Activated CD4-positive, alpha-beta memory T cell treated with anti-CD3 and anti-CD28 coated beads, Interleukin-2, amount 10 ng/mL, durations not matched to agents 7 days and 5 days (primary cell): ENCODE measurements at regions not wholly inside any gene's neighbourhood (a gene's known extent, or its start where the extent isn't known, plus 50 kb on each side); places are given as distances from the start of the nearest gene placed in this dataset.

ENCODE experiments used
- CTCF ChIA-PET: fragments of 350-600 bp; sonication (Branson Sonifier 250); formaldehyde crosslinking; loops from one replicate; lab custom pipeline; 2021; ENCODE audit warnings: antibody characterized with exemption, inconsistent platforms; lab: Charles Lee
- POLR2A ChIA-PET: fragments of 350-600 bp; sonication (Branson Sonifier 250); formaldehyde crosslinking; loops from one replicate; lab custom pipeline; 2021; ENCODE audit warnings: antibody characterized with exemption; lab: Charles Lee
- DNase-seq: peaks from one replicate; pipeline ENCODE4 v3.0.0-alpha.2; 2020
- H3K27ac Mint-ChIP-seq: one replicate; pipeline ENCODE4 v1.8.0; 2021; ENCODE audit warnings: mild to moderate bottlenecking, mixed read lengths
- H3K27me3 Mint-ChIP-seq: one replicate; pipeline ENCODE4 v1.8.0; 2021; ENCODE audit warnings: mixed read lengths
- H3K36me3 Mint-ChIP-seq: one replicate; pipeline ENCODE4 v1.8.0; 2021; ENCODE audit warnings: low read depth, mixed read lengths
- H3K4me1 Mint-ChIP-seq: one replicate; pipeline ENCODE4 v1.8.0; 2021; ENCODE audit warnings: mixed read lengths
- H3K4me3 Mint-ChIP-seq: one replicate; pipeline ENCODE4 v1.8.0; 2021; ENCODE audit warnings: mild to moderate bottlenecking, mixed read lengths
- H3K9me3 Mint-ChIP-seq: one replicate; pipeline ENCODE4 v1.8.0; 2021; ENCODE audit warnings: mixed read lengths

DNA sequence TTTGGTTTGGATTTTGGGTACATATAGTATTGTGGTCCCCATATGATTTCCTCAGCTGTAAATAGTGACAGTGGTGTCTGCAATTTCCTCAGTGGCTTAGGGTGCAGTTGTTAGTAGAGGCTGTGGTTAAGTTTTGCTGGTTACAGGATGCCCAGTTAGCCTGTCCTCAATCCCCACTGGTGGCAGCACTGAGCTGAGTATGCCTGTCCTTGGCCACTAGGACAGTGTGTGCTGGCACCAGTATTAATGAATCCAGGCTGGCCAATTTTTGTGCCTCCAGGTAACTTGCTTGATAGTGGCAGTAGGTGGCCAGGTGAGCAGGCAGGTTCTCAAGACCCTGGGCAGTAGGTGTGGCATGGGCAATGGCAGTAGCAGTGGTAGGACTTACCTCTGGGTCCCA is 973.1 kb downstream of the TMEM182 start:
- no peak overlapping the region for H3K4me3 Mint-ChIP-seq
- no peaks in the 10 kb centered on the region for H3K27me3 Mint-ChIP-seq
- H3K36me3 Mint-ChIP-seq, result no peaks in the 10 kb centered on the region
- CTCF ChIA-PET, result no interaction called here
- no peaks in the 10 kb centered on the region for H3K4me1 Mint-ChIP-seq
- no peak overlapping the region for H3K27ac Mint-ChIP-seq
- POLR2A ChIA-PET, result no interaction called here
- H3K9me3 Mint-ChIP-seq, result peaks cover 31% of the 10 kb centered on the region
- DNase-seq, result no peak

DNA sequence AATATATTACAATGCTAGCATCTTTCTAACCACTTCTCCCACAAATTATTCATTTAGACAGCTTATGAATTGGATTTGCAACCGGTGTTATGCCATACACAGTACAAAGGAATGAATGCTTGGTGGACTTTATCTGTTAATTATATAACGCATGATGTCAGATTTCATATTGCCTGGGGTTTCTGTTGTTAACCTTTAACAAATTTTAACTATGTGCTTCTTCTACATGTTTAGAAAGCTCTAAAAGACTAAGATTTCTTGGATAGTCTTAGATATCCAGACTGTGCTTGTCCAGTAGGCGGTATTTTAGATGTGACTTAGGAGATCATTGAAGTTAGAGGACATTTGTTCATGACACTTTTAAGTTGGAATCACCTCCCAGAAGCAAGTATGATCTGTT is 976.3 kb downstream of the TMEM182 start:
- no peak for DNase-seq
- POLR2A ChIA-PET, result no interaction called here
- H3K27me3 Mint-ChIP-seq, result no peaks in the 10 kb centered on the region
- no peak overlapping the region for H3K27ac Mint-ChIP-seq
- H3K4me3 Mint-ChIP-seq, result no peak overlapping the region
- no peaks in the 10 kb centered on the region for H3K36me3 Mint-ChIP-seq
- H3K4me1 Mint-ChIP-seq, result no peaks in the 10 kb centered on the region
- CTCF ChIA-PET, result no interaction called here
- H3K9me3 Mint-ChIP-seq, result peaks cover 25% of the 10 kb centered on the region

DNA sequence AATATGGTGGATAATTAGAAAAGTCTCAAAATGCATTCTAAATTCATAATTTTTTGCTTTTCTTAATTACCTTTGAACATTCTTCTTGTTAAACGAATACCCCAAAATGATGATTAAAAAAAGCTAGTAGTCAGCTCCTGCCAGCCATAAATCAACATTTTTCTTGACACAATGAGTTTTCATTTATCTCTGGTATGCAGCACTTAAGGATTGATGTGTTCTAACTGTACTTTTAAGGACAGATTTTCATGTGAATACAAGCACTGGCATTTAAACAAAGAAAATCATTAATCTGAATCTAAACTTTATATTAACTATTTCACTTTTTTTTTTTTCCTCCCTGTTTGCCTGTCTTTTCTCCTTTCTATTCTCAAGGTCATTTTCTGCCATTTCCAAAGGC is 976.8 kb downstream of the TMEM182 start:
- no peak overlapping the region for H3K4me3 Mint-ChIP-seq
- no peaks in the 10 kb centered on the region for H3K4me1 Mint-ChIP-seq
- no peak overlapping the region for H3K27ac Mint-ChIP-seq
- peaks cover 22% of the 10 kb centered on the region for H3K9me3 Mint-ChIP-seq
- DNase-seq, result no peak
- H3K27me3 Mint-ChIP-seq, result no peaks in the 10 kb centered on the region
- ChIA-PET POLR2A (no interaction called here), CTCF (no interaction called here)
- no peaks in the 10 kb centered on the region for H3K36me3 Mint-ChIP-seq

DNA sequence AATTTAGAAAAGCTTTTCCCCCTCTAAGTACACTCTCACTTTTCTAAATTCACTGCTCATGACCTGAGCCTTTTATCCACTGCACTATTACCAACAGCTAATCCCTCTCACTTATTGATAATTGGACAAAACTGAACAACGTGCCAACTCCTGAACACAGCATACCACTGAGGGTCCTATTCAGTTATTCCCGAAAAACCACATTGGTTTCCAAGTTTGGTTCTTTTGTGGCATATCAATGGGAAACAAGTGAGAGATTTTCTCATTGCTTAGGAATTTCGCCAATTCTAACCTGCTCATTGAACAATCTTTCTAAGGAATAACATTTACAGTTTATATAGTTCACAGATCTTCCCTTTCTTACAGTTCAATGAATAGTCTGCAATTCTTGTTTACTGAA is 977.4 kb downstream of the TMEM182 start:
- H3K9me3 Mint-ChIP-seq, result peaks cover 17% of the 10 kb centered on the region
- no peaks in the 10 kb centered on the region for H3K4me1 Mint-ChIP-seq
- H3K36me3 Mint-ChIP-seq, result no peaks in the 10 kb centered on the region
- no peak for DNase-seq
- CTCF ChIA-PET, result no interaction called here
- no peaks in the 10 kb centered on the region for H3K27me3 Mint-ChIP-seq
- POLR2A ChIA-PET, result no interaction called here
- H3K27ac Mint-ChIP-seq, result no peak overlapping the region
- no peak overlapping the region for H3K4me3 Mint-ChIP-seq

DNA sequence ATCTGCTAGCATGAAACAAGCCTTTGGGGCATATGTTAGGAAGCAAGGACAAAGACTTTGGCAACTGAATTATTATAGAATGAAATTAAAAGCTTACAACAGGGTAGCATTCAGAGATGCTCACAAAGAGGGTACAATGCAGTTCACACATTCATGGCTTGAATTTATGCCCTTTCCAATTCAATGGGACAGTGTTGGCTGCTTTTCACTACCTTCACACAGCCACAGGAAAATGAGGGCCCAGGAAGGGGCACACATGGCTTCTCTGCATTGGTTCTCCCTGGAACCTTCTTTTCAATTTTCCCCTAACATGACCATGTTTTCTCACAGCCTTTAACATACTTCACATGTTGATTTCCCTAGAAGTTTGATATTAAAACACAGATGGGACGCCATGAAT is 978.1 kb downstream of the TMEM182 start:
- ChIA-PET POLR2A (no interaction called here), CTCF (no interaction called here)
- Mint-ChIP-seq H3K27ac (no peak overlapping the region), H3K4me3 (no peak overlapping the region), H3K27me3 (no peaks in the 10 kb centered on the region), H3K4me1 (no peaks in the 10 kb centered on the region), H3K9me3 (peaks cover 11% of the 10 kb centered on the region), H3K36me3 (no peaks in the 10 kb centered on the region)
- no peak for DNase-seq

DNA sequence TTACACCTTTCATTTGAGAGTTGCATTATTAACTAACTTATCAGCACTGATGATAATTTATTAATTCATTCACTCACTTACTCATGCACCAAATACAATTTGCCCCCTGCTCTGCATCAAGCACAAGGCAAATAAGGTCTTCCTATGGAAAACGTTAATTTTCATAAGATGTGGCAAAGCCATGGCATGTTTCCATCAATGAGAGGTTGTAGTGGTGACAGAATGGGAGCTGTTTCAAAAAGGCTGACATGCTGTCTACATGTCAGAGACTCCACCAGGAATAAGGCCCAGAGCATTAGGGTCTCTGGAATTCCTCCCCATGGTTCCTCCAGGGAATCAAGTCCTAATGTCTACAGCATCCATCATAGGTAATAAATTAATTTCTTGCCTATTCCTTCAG is 978.8 kb downstream of the TMEM182 start:
- peaks cover 10% of the 10 kb centered on the region for H3K9me3 Mint-ChIP-seq

DNA sequence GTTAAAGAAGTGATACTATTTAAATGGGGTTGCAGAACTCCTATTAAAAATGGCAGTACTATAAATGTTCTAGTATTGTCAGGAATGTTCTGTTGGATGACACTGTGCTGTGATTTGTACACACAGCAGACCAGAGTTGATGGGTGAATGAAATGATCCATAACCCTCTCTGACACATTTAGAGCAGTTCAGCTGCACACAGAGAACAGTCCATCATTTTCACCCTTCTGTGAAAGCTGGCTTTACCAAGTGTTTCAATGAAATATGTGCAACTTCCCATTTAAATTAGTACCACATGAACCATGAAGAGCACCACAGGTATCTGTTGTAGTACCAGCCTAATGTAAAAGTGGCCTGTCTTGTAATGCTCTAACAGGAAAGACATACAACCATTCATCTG is 981.4 kb downstream of the TMEM182 start:
- H3K27ac Mint-ChIP-seq, result no peak overlapping the region
- H3K27me3 Mint-ChIP-seq, result no peaks in the 10 kb centered on the region
- ChIA-PET POLR2A (no interaction called here), CTCF (no interaction called here)
- H3K36me3 Mint-ChIP-seq, result no peaks in the 10 kb centered on the region
- no peaks in the 10 kb centered on the region for H3K4me1 Mint-ChIP-seq
- H3K9me3 Mint-ChIP-seq, result peaks cover 10% of the 10 kb centered on the region
- no peak for DNase-seq
- H3K4me3 Mint-ChIP-seq, result no peak overlapping the region

More for the DNA sequence above, 978.8 kb downstream of the TMEM182 start:
- no peak overlapping the region for H3K4me3 Mint-ChIP-seq
- no peaks in the 10 kb centered on the region for H3K27me3 Mint-ChIP-seq
- H3K36me3 Mint-ChIP-seq, result no peaks in the 10 kb centered on the region
- ChIA-PET POLR2A (no interaction called here), CTCF (no interaction called here)
- no peak overlapping the region for H3K27ac Mint-ChIP-seq
- no peaks in the 10 kb centered on the region for H3K4me1 Mint-ChIP-seq
- no peak for DNase-seq

DNA sequence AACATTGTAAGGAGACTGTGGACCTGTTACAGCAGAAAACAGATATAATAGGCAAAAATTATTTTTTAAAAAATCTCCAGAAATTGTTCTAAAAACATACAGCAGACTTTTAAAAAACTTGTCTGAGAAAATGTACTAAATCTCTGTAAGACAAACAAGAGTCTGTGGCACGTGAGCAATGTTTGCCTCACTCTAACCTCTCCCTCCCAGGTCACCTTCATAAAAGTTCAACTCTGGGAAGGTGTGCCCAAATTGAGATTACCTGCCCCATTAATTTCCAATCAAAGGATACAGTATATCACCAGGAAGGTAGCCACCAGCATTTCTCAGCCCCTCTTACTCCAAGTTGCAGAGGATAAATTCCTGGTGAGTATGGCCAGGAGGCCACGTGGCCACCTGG is 992.7 kb downstream of the TMEM182 start:
- Mint-ChIP-seq H3K27ac (no peak overlapping the region), H3K27me3 (no peaks in the 10 kb centered on the region), H3K4me1 (no peaks in the 10 kb centered on the region), H3K4me3 (no peak overlapping the region), H3K36me3 (no peaks in the 10 kb centered on the region), H3K9me3 (peaks cover 4% of the 10 kb centered on the region)
- DNase-seq, result no peak
- ChIA-PET POLR2A (no interaction called here), CTCF (no interaction called here)

DNA sequence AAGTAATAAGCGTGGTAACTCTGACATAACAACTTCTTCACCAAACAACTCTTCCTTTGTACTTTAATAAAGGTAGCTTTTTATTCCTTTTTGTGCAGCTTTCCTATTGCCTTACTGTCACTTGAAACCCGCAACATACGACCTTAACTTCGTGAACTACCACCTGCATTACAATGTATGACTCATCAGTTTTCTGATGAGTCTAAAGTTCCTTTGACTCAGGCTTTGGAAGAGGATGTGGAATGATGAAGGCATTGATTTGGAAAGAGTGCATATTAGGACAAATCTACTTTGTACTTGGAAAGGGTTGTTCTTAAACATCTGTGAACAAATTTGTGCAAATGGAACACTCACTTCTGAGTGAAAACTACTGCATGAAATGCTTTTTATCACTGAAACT is 1012.1 kb downstream of the TMEM182 start:
- no peak for DNase-seq
- Mint-ChIP-seq H3K27me3 (no peaks in the 10 kb centered on the region), H3K4me1 (no peaks in the 10 kb centered on the region), H3K4me3 (no peak overlapping the region), H3K36me3 (no peaks in the 10 kb centered on the region), H3K9me3 (peaks cover 22% of the 10 kb centered on the region), H3K27ac (no peak overlapping the region)
- ChIA-PET POLR2A (no interaction called here), CTCF (no interaction called here)

DNA sequence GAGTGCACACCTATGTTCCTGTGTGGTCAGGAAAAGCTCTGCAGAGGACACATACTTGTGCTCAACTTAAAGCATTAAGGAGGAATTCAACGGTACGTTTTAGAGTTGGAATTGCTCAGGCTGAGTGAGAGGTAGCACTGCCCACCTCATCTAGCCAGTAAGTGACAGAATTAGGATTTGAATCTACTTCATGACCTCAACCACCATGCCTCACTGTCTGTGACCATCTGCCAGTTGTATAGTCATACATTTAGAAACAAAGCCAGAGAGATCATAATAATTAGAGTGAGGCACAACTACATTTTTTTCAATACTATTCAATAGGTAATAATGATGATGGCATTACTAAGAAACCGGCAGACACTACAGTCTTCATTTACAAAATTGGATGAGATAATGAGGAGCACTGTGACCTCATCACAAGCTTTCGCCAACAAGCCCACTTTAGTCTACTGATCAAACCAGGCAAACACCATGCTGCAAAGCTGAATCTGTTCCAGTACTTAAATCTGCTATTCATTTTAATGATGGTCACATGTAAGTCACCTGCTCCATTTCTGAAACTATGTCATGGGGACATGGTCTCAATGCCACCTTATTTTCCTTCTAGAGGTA is 1018.4 kb downstream of the TMEM182 start:
- CTCF ChIA-PET, result no interaction called here
- H3K9me3 Mint-ChIP-seq, result peaks cover 13% of the 10 kb centered on the region
- no peak for DNase-seq
- POLR2A ChIA-PET, result no interaction called here
- no peaks in the 10 kb centered on the region for H3K4me1 Mint-ChIP-seq
- no peak overlapping the region for H3K4me3 Mint-ChIP-seq
- no peaks in the 10 kb centered on the region for H3K27me3 Mint-ChIP-seq
- H3K36me3 Mint-ChIP-seq, result no peaks in the 10 kb centered on the region
- no peak overlapping the region for H3K27ac Mint-ChIP-seq

DNA sequence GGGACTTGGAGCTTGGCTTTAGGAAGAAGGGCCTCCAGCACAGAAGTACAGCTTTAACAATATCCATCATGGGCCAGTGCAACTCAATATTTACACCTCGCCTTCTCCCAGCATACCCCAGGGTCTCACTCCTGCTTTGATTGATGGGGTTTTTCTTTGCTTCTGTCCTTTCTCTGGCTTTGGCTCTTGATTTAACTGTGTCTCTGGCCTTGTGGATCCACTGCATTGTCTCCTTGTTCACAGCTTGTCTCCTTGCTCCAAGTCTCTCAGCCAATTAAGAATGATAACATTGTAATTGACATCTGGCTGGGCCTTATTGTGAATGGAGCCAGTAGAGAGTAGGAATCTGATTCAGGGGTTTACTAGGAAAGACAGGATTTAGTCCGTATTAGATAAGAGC is 1019.5 kb downstream of the TMEM182 start:
- peaks cover 7% of the 10 kb centered on the region for H3K9me3 Mint-ChIP-seq
- ChIA-PET POLR2A (no interaction called here), CTCF (no interaction called here)
- H3K27me3 Mint-ChIP-seq, result no peaks in the 10 kb centered on the region
- H3K4me1 Mint-ChIP-seq, result no peaks in the 10 kb centered on the region
- no peak overlapping the region for H3K4me3 Mint-ChIP-seq
- no peak overlapping the region for H3K27ac Mint-ChIP-seq
- DNase-seq, result no peak
- no peaks in the 10 kb centered on the region for H3K36me3 Mint-ChIP-seq

DNA sequence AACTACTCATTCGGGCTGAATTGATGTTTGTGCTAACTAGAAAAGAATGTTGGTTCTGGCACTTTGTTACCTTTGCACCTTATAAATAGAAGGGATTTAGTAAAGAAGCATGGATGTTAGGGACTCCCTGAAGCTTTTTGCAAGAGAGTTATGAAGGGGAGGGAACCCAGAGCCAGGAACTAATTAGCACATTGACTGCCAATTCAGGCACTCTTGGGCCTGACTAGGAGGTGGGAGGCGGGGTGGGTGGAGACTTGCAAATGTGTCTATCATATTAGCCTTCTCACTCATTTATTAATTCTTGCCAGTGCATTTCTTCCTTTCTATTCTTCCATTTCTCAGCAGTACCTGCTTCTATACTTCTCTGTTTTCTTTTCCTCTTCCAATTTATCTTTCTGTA is 1022.4 kb downstream of the TMEM182 start:
- no peak overlapping the region for H3K27ac Mint-ChIP-seq
- ChIA-PET CTCF (no interaction called here), POLR2A (no interaction called here)
- no peak for DNase-seq
- no peaks in the 10 kb centered on the region for H3K4me1 Mint-ChIP-seq
- no peaks in the 10 kb centered on the region for H3K27me3 Mint-ChIP-seq
- no peak overlapping the region for H3K4me3 Mint-ChIP-seq
- peaks cover 2% of the 10 kb centered on the region for H3K9me3 Mint-ChIP-seq
- H3K36me3 Mint-ChIP-seq, result no peaks in the 10 kb centered on the region

DNA sequence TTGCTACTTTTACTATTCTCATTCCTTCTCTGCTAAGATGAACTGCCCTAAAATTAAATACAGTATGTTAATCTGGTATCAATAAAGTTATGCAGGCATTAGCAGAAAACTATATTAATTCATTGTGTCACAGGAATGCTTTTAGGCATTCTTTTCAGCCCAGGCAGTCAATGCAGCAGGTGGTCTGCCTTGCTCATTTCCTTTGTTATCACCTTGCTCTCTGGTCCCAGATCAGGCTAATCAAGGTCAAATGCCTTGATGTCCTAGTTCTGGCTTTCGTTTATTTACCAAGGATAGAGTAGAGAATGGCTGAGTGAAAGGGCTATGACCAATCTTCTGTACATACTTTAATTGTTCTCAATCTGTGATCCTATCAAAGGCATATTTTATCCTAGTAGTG is 1023.6 kb downstream of the TMEM182 start:
- Mint-ChIP-seq H3K27me3 (no peaks in the 10 kb centered on the region), H3K4me3 (no peak overlapping the region), H3K36me3 (no peaks in the 10 kb centered on the region), H3K9me3 (peaks cover 4% of the 10 kb centered on the region), H3K27ac (no peak overlapping the region), H3K4me1 (no peaks in the 10 kb centered on the region)
- CTCF ChIA-PET, result no interaction called here
- DNase-seq, result no peak
- POLR2A ChIA-PET, result no interaction called here

DNA sequence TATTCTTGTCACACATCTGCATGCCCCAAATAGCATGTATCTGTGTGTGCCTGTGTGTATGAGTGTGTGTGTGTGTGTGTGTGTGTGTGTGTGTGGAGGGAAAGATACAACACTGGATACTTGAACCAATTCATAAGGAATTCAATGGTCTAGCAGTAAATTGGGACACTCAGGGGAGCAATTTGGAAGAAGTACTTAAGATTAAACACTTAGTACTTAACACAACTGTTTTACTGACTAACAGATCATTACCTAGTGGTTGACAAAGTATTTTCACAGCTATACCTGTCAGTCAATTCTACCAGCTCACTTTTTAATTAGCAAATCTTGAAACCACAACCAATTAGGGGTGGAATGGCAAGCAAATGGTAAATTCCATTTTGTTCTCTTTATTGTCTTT is 1024.1 kb downstream of the TMEM182 start:
- ChIA-PET POLR2A (no interaction called here), CTCF (no interaction called here)
- peaks cover 4% of the 10 kb centered on the region for H3K9me3 Mint-ChIP-seq
- no peak overlapping the region for H3K27ac Mint-ChIP-seq
- H3K36me3 Mint-ChIP-seq, result no peaks in the 10 kb centered on the region
- H3K27me3 Mint-ChIP-seq, result no peaks in the 10 kb centered on the region
- DNase-seq, result no peak
- no peak overlapping the region for H3K4me3 Mint-ChIP-seq
- no peaks in the 10 kb centered on the region for H3K4me1 Mint-ChIP-seq
